Stimulated activated naive B cell treated with anti-CD40 and anti-IgM and Interleukin-4, amounts not matched to agents 10 μg/mL and 1 μg/mL and 100 μg/mL, for 72 hours (primary cell): ENCODE measurements at regions not wholly inside any gene's neighbourhood (a gene's known extent, or its start where the extent isn't known, plus 50 kb on each side); places are given as distances from the start of the nearest gene placed in this dataset.
"Not testable (repeated sequence)": the region's sequence is repeated elsewhere in the genome, so short reads cannot be mapped to it uniquely, and the experiment has no call there.

Experiments
- ATAC-seq, 2 donors: fragments of 150-1000 bp; cut with Tn5 transposase; replicated peaks; 2 replicates each; pipeline ENCODE4 v1.10.0; 2021; ENCODE audit warnings: moderate library complexity in 1 of 2
- DNase-seq: peaks from one replicate; pipeline ENCODE4 v3.0.0; 2021
- H3K27ac Mint-ChIP-seq: one replicate; pipeline ENCODE4 v1.8.0; 2022; ENCODE audit warnings: mild to moderate bottlenecking, mixed read lengths
- H3K27me3 Mint-ChIP-seq, 2 donors: one replicate each; pipeline ENCODE4 v1.8.0; 2022; ENCODE audit warnings: mixed read lengths in 2 of 2
- H3K36me3 Mint-ChIP-seq, 2 donors: one replicate each; pipeline ENCODE4 v1.8.0; 2022; ENCODE audit warnings: mixed read lengths in 2 of 2, mild to moderate bottlenecking in 1 of 2
- H3K4me1 Mint-ChIP-seq, 2 donors: one replicate each; pipeline ENCODE4 v1.8.0; 2022; ENCODE audit warnings: mixed read lengths in 2 of 2, mild to moderate bottlenecking in 1 of 2
- H3K4me3 Mint-ChIP-seq, 2 donors: one replicate each; pipeline ENCODE4 v1.8.0; 2022; ENCODE audit warnings: mild to moderate bottlenecking in 2 of 2, mixed read lengths in 2 of 2, moderate library complexity in 1 of 2
- H3K9me3 Mint-ChIP-seq, 2 donors: one replicate each; pipeline ENCODE4 v1.8.0; 2022; ENCODE audit warnings: mixed read lengths in 2 of 2, mild to moderate bottlenecking in 1 of 2

DNA sequence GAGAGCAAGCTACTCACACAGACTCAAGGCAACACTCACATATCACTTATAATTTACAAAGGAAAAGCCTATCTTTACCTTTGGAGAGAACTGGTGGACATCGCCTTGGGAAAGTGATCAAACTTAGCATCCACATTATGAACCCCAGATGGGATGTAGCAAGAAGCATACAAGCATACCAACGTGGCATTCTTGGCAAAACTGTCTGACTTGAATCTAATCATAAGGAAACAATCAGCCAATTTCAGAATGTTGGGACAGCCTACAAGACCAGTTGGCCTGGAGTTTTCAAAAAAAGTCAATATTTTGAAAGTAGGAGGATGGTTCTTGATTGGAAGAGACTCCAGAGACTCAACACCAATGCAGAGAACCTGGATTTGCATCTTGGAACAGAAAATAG is 79.1 kb upstream of the PMAIP1 start:
- Mint-ChIP-seq H3K4me1 (no peaks in the 10 kb centered on the region), H3K36me3 (no peaks in the 10 kb centered on the region), H3K4me3 (no peak overlapping the region), H3K9me3 (no peaks in the 10 kb centered on the region), H3K27ac (no peak overlapping the region), H3K27me3 (peaks cover 25 to 32% of the 10 kb centered on the region in 2 donors)
- no peak for ATAC-seq
- no peak for DNase-seq

GRCh38 chr18:59818769-59819168 is 81.0 kb upstream of the PMAIP1 start:
- H3K27ac Mint-ChIP-seq: no peak overlapping the region
- DNase-seq: no peak
- H3K36me3 Mint-ChIP-seq: no peaks in the 10 kb centered on the region
- H3K27me3 Mint-ChIP-seq: peaks cover 23 to 33% of the 10 kb centered on the region in 2 donors
- no peak for ATAC-seq
- no peaks in the 10 kb centered on the region for H3K9me3 Mint-ChIP-seq
- H3K4me3 Mint-ChIP-seq: no peak overlapping the region
- peaks cover under 1 to 5% of the 10 kb centered on the region in 2 donors for H3K4me1 Mint-ChIP-seq

GRCh38 chr18:59814891-59815290 is 84.9 kb upstream of the PMAIP1 start:
- Mint-ChIP-seq H3K27ac (no peak overlapping the region), H3K27me3 (peaks cover 23 to 34% of the 10 kb centered on the region in 2 donors), H3K4me3 (no peak overlapping the region), H3K4me1 (peaks cover 3 to 8% of the 10 kb centered on the region in 2 donors), H3K9me3 (no peaks in the 10 kb centered on the region), H3K36me3 (no peaks in the 10 kb centered on the region)
- no peak for DNase-seq
- ATAC-seq: no peak

DNA sequence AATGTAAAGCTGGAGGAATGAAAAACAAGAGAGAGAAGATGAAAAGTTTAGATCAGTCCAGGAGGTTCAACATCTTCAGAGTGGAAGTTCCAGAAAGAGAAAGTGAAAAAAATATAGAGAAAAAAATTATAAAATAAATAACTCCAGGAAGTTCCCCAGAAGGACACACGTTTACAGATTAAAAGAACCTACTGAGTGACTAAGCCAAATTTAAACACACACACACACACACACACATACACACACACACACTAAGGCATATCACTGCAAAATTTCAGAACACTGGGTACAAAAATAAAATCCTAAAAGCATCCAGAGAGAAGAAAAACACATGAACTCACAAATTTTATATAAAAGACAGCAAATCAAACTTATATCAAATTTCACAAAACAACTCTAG is 85.9 kb upstream of the PMAIP1 start:
- no peak for ATAC-seq
- H3K4me1 Mint-ChIP-seq: peaks cover 3 to 8% of the 10 kb centered on the region in 2 donors
- H3K36me3 Mint-ChIP-seq: no peaks in the 10 kb centered on the region
- H3K9me3 Mint-ChIP-seq: no peaks in the 10 kb centered on the region
- H3K27me3 Mint-ChIP-seq: peaks cover 27 to 30% of the 10 kb centered on the region in 2 donors
- no peak overlapping the region for H3K4me3 Mint-ChIP-seq
- H3K27ac Mint-ChIP-seq: no peak overlapping the region
- DNase-seq: no peak

DNA sequence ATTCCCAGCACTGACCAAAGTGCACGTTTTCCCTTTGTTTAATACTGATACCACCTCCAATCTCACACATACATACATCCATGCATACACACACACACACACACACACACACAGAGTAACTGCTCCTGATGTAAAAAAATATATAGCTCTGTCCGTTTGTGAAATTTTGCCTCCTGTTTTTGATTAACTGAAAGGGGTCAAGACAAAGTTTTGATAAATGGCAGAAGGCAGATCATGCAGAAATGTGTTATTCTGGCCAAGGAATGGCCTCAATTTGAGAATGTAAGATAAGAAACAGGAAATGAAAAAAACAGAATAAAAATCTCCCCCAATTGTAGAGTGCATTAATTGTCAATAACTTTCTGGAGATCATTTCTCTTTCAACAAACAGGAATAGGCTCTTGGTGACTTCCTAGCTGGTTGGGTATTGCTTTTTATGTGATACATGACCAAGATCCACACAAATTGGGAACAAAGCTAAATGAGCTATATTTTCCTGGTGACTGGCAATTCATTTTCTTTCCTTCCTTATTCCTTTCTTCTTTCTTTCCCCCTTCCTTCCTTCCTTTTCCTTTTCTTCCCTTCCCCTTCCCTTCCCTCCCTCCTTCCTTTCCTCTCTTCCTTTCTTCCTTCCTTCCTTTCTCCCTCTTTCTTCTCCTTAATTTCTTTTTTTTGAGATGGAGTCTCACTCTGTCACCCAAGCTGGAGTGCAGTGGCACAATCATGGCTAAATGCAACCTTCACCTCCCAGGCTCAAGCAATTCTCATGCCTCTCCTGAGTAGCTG is 88.9 kb upstream of the PMAIP1 start:
- no peak overlapping the region for H3K4me3 Mint-ChIP-seq
- H3K27ac Mint-ChIP-seq: no peak overlapping the region
- DNase-seq (no peak), ATAC-seq (no peak)
- H3K27me3 Mint-ChIP-seq: peaks cover 14 to 25% of the 10 kb centered on the region in 2 donors
- peaks cover 3 to 8% of the 10 kb centered on the region in 2 donors for H3K4me1 Mint-ChIP-seq
- no peaks in the 10 kb centered on the region for H3K9me3 Mint-ChIP-seq
- H3K36me3 Mint-ChIP-seq: no peaks in the 10 kb centered on the region

DNA sequence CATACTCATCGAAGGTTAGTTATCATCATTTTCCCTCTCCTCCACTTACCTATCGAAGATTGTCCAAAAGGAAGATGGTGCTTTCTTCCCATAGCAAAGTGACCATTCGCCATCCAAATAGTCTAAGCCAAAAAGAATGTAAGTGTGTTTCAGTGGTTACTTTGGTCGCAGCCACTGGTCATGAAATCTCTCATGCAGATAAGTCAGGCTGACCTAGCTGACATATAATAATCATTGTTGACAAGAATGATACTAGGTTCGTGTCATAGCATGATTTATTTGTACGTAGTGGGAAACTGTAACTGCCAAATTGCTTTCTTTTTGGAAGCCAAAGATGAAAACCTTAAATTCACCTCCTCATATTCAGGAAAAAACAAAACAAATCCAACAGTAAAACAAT is 89.6 kb upstream of the PMAIP1 start:
- H3K4me3 Mint-ChIP-seq: no peak overlapping the region
- H3K27me3 Mint-ChIP-seq: peaks cover 14 to 25% of the 10 kb centered on the region in 2 donors
- no peak overlapping the region for H3K27ac Mint-ChIP-seq
- H3K9me3 Mint-ChIP-seq: no peaks in the 10 kb centered on the region
- H3K4me1 Mint-ChIP-seq: peaks cover 3 to 8% of the 10 kb centered on the region in 2 donors
- no peaks in the 10 kb centered on the region for H3K36me3 Mint-ChIP-seq
- DNase-seq (no peak), ATAC-seq (no peak)

GRCh38 chr18:59802031-59802430 is 97.8 kb upstream of the PMAIP1 start:
- peaks cover 2 to 5% of the 10 kb centered on the region in 2 donors for H3K4me1 Mint-ChIP-seq
- ATAC-seq: peak in 1 of 2 donors; percentile 38
- no peak overlapping the region for H3K27ac Mint-ChIP-seq
- peaks cover 6 to 8% of the 10 kb centered on the region in 2 donors for H3K27me3 Mint-ChIP-seq
- no peak for DNase-seq
- H3K36me3 Mint-ChIP-seq: no peaks in the 10 kb centered on the region
- H3K4me3 Mint-ChIP-seq: no peak overlapping the region
- H3K9me3 Mint-ChIP-seq: no peaks in the 10 kb centered on the region

- no peak overlapping the region for H3K4me3 Mint-ChIP-seq
- no peak overlapping the region for H3K27ac Mint-ChIP-seq
- no peaks in the 10 kb centered on the region for H3K36me3 Mint-ChIP-seq
- H3K4me1 Mint-ChIP-seq: peaks cover 2 to 5% of the 10 kb centered on the region in 2 donors
- DNase-seq (no peak), ATAC-seq (no peak)
- H3K27me3 Mint-ChIP-seq: peaks cover 6 to 8% of the 10 kb centered on the region in 2 donors
- no peaks in the 10 kb centered on the region for H3K9me3 Mint-ChIP-seq
Measured at GRCh38 chr18:59801576-59801975, 98.2 kb upstream of the PMAIP1 start.

GRCh38 chr18:59800897-59801296 is 98.9 kb upstream of the PMAIP1 start:
- H3K4me1 Mint-ChIP-seq: peaks cover 2 to 5% of the 10 kb centered on the region in 2 donors

GRCh38 chr18:59799383-59800015 is 100.3 kb upstream of the PMAIP1 start:
- peaks cover 2 to 5% of the 10 kb centered on the region in 2 donors for H3K4me1 Mint-ChIP-seq
- no peak overlapping the region for H3K4me3 Mint-ChIP-seq
- H3K27me3 Mint-ChIP-seq: peaks cover 6 to 8% of the 10 kb centered on the region in 2 donors
- no peak for ATAC-seq
- no peaks in the 10 kb centered on the region for H3K9me3 Mint-ChIP-seq
- no peak for DNase-seq
- H3K36me3 Mint-ChIP-seq: no peaks in the 10 kb centered on the region
- no peak overlapping the region for H3K27ac Mint-ChIP-seq

More at GRCh38 chr18:59800897-59801296, 98.9 kb upstream of the PMAIP1 start:
- no peaks in the 10 kb centered on the region for H3K36me3 Mint-ChIP-seq
- H3K27me3 Mint-ChIP-seq: peaks cover 6 to 8% of the 10 kb centered on the region in 2 donors
- no peak for DNase-seq
- no peaks in the 10 kb centered on the region for H3K9me3 Mint-ChIP-seq
- H3K4me3 Mint-ChIP-seq: no peak overlapping the region
- no peak for ATAC-seq
- no peak overlapping the region for H3K27ac Mint-ChIP-seq

- Mint-ChIP-seq H3K27me3 (peaks cover 6 to 8% of the 10 kb centered on the region in 2 donors), H3K27ac (no peak overlapping the region)
Measured at GRCh38 chr18:59795882-59796281, 98.7 kb upstream of the CCBE1 start.

GRCh38 chr18:59792353-59792752 is 95.1 kb upstream of the CCBE1 start:
- Mint-ChIP-seq H3K9me3 (no peaks in the 10 kb centered on the region), H3K4me3 (no peak overlapping the region), H3K27me3 (peaks cover 0 to 5% of the 10 kb centered on the region in 2 donors), H3K27ac (no peak overlapping the region), H3K4me1 (no peaks in the 10 kb centered on the region), H3K36me3 (no peaks in the 10 kb centered on the region)
- ATAC-seq: no peak
- DNase-seq: no peak

More at GRCh38 chr18:59795882-59796281, 98.7 kb upstream of the CCBE1 start:
- ATAC-seq: no peak
- Mint-ChIP-seq H3K36me3 (no peaks in the 10 kb centered on the region), H3K4me1 (no peaks in the 10 kb centered on the region), H3K4me3 (no peak overlapping the region), H3K9me3 (no peaks in the 10 kb centered on the region)
- no peak for DNase-seq

DNA sequence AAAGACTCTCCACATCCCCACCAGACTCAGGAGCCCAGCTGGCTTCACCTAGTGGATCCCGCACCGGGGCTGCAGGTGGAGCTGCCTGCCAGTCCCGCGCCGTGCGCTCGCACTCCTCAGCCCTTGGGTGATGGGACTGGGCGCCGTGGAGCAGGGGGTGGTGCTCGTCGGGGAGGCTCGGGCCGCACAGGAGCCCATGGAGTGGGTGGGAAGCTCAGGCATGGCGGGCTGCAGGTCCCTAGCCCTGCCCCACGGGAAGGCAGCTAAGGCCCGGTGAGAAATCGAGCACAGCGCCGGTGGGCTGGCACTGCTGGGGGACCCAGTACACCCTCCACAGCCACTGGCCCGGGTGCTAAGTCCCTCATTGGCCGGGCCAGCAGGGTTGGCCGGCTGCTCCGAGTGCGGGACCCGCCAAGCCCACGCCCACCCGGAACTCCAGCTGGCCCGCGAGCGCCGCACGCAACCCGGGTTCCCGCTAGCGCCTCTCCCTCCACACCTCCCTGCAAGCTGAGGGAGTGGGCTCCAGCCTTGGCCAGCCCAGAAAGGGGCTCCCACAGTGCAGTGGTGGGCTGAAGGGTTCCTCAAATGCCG is 93.2 kb upstream of the CCBE1 start:
- H3K36me3 Mint-ChIP-seq, H3K4me1 Mint-ChIP-seq, ATAC-seq, H3K4me3 Mint-ChIP-seq, H3K9me3 Mint-ChIP-seq, H3K27me3 Mint-ChIP-seq, H3K27ac Mint-ChIP-seq, DNase-seq: not testable (repeated sequence)

DNA sequence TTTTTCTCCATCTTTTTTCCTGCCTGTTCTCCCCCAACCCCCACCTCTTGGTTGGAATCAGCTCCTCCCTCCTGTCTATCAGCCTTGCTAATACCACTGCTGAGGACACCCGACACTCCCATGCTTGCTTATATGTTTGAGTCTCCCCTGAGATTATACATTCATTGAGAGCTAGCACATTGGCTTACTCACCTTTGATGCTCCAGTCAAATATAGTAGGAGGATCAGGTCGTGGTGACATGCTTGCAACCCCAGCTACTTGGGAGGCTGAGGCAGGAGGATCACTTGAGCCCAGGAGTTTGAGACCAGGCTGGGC is 91.5 kb upstream of the CCBE1 start:
- H3K27me3 Mint-ChIP-seq: peaks cover 2 to 5% of the 10 kb centered on the region in 2 donors
- ATAC-seq (no peak), DNase-seq (no peak)
- H3K4me3 Mint-ChIP-seq: no peak overlapping the region
- H3K9me3 Mint-ChIP-seq: no peaks in the 10 kb centered on the region
- no peak overlapping the region for H3K27ac Mint-ChIP-seq
- H3K4me1 Mint-ChIP-seq: no peaks in the 10 kb centered on the region
- no peaks in the 10 kb centered on the region for H3K36me3 Mint-ChIP-seq
